HG02588 (cell line): ENCODE measurements at regions not wholly inside any gene's neighbourhood (a gene's known extent, or its start where the extent isn't known, plus 50 kb on each side); places are given as distances from the start of the nearest gene placed in this dataset.

Experiments used
- ATAC-seq: cut with Tn5 transposase; IDR thresholded peaks from one replicate; pipeline ENCODE4 v1.9.1; 2021; ENCODE audit warnings: mild to moderate bottlenecking, moderate library complexity; ENCODE audit not compliant: unreplicated experiment

GRCh38 chr18:27763341-27763740, 413.6 kb downstream of the CDH2 start:
- no peak for ATAC-seq

- no peak for ATAC-seq
Observed at GRCh38 chr18:27762054-27762453, 414.9 kb downstream of the CDH2 start.

GRCh38 chr18:27752944-27753343, 424.0 kb downstream of the CDH2 start:
- no peak for ATAC-seq

- ATAC-seq, result no peak
Observed at GRCh38 chr18:27750923-27751322, 426.0 kb downstream of the CDH2 start.

GRCh38 chr18:27750014-27750413, 426.9 kb downstream of the CDH2 start:
- no peak for ATAC-seq

DNA sequence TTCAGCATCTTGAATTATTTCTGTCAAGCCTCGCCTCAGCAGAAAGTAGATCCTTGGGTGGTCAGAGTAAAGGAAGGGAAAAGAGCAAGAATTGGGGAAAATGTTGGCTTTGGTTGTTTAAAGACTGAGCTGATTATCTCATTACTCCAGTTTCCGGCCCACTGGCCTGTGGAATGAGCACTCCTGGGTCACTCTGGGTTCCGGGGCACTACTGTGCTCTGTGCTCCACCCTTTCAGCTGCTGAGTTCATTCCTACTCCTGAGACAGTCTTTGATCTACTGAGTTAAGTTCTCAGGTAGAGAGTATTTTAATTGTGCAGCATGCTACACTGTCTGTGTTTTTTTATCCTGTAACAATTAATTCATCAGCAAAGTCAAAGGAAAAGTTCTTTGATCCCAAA, 427.7 kb downstream of the CDH2 start:
- no peak for ATAC-seq

- no peak for ATAC-seq
Observed at GRCh38 chr18:27746241-27746640, 430.7 kb downstream of the CDH2 start.

DNA sequence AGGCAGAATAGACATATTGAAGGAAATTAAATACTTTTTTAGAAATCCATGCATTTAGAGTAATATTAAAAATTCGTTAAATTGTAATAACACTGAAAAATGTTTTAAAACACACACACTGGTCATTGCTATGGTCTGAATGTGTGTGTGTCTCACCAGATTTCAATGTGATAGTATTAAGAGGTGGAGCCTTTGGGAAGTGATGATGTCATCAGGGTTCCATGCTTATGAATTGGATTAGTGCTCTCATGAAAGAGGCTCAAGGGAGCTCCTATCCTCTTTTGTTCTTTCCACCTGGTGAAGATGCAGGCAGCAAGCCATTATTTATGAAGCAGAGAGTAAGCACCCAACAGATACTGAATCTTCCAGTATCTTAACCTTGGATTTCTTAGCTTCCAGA, 441.8 kb downstream of the CDH2 start:
- no peak for ATAC-seq

DNA sequence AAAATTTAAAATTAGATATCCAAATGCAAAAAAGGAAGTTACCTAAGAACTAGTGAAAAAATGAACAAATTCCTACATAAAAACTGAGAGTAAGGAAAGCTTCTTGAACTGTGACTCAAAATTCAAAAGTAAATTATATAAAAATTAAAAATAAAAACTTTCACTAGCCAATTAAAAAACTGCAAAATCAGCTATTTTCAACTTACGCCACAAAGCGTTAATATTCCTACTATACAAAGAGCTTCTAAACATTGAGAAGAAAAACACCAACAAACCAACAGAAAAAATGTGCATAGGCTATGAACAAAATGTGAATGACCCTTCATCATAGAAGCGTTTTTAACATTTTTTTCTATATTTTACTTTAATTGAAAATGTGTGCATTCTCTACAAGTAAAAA, 445.7 kb downstream of the CDH2 start:
- ATAC-seq, result no peak

DNA sequence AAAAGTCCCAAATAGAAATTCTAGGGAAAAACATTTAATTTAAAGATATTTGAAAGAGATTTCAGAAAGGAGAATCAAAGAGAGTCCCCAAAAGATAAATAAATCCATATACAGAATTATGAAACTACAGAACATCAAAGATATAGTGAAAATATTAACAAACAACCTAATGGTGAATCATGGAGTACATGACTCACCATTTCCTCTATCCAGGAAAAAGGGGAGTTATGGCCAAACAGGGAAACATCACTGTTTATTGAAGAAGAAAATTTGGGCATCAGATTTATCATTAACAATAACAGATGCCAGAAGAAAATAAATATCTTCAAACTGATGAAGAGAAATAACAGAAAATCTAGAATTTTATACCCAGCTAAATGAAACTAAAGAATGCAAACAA, 448.3 kb downstream of the CDH2 start:
- no peak for ATAC-seq

DNA sequence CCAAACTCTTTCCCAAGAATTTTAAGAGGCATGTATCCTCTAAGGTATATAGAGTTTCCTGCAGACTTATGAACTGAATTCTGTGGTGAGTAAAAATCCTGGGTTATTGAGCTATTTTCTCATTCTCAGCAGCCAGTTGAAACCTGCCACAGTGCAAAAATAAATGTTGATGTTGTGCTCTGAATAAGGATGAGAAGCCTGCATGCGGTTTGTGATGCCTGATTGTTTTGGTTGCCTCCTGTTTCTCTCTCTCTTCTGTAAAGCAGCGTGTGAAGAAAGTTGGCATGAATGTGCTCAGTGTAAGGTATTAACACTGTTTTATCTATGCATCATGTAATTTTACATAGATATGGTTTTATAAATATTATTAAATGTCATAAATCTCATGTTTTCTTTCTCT, 452.6 kb downstream of the CDH2 start:
- ATAC-seq, result no peak

DNA sequence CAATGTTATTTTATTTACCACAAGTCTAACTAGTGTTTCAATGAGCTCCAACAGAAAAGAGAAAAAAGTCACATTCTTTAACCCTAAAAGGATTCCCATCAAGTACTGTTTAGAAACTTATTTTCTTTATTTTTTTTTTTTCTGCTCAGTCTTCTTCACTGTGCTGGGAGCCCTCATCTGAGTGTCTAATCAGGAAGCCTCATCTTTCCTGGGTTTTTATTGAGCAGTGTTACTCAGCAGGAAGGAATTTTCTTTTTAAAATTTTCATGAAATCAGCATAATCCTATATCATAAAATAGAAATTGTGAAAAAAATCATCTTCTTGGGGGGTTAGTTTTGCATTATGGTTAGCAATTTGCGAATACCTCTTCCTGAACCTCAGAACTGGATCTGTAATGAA, 453.8 kb downstream of the CDH2 start:
- no peak for ATAC-seq

GRCh38 chr18:27719680-27720079, 457.2 kb downstream of the CDH2 start:
- ATAC-seq, result no peak

- ATAC-seq, result no peak
Observed at GRCh38 chr18:27717816-27718215, 459.1 kb downstream of the CDH2 start.

- ATAC-seq, result no peak
Observed at GRCh38 chr18:27717250-27717649, 459.7 kb downstream of the CDH2 start.

DNA sequence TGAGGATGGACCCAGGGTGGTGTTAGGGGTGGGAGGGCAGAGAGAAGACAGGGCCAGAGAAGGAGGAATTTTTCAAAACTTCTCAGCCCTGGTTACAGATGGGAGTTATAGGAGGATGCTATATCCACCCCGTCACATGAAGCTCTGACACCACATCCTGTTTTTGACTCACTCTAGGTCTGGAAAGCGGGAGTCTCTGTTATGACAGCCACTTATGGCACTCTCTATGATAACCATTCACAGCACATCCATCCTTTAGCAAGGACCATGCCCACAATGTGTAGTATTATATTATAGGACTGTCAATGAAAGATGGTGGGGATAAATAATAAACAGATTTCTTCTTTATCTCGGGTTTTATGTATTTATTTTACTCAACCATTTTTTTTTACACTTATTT, 461.2 kb downstream of the CDH2 start:
- no peak for ATAC-seq

DNA sequence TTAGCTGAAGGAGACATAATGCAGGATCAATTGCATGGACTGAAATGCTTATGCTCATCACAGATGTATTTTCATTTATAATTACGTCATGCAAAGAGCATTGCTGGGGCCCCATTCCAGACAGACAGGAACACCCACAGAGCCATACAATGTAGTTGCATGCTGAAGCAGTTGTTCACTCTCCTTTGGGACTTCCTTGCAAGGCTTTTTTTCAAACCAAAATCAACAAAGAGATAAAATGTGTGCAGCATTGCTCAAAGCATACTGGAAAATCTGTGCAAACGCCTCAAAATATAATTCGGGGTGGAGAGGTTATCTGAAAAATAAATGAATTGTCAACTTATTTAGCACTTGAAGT, 463.2 kb downstream of the CDH2 start:
- ATAC-seq, result no peak

GRCh38 chr18:27713037-27713737, 463.7 kb downstream of the CDH2 start:
- no peak for ATAC-seq

DNA sequence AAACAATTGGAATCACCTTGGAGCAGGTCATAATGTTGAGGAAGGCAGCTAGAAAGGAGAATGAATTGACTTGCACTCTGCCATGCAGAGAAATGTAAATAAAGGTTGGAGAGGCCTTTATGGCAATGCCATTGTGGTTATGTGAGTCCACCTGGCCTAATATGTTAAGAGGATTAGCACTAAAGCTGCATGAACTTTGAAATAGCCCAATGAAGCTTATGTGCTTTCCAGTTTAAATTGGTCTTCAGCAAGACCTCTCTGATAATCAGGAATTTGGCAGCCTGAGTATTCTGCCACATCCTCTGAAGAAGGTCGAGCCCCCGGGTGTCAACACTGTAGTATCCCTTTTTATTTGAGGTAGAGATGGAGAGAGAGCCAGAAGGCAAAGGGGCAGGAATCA, 464.9 kb downstream of the CDH2 start:
- no peak for ATAC-seq

GRCh38 chr18:27711382-27711781, 465.5 kb downstream of the CDH2 start:
- no peak for ATAC-seq

DNA sequence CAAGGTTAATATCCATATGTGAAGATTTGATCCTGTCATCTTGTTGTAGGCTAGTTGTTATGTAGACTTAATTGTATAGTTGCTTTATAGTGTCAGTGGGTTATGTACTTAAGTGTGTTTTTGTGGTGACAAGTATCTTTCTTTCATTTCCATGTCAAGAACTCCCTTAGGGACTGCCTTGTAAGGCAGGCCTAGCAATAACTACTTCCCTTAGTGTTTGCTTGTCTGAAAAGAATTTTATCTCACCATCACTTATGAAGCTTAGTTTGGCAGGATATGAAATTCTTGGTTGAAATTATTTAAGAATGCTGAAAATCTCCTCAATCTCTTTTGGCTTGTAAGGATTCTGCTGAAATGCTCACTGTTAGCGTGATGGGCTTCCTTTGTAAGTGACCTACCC, 467.6 kb downstream of the CDH2 start:
- no peak for ATAC-seq

- ATAC-seq, result no peak
Observed at GRCh38 chr18:27707201-27707600, 469.7 kb downstream of the CDH2 start.

DNA sequence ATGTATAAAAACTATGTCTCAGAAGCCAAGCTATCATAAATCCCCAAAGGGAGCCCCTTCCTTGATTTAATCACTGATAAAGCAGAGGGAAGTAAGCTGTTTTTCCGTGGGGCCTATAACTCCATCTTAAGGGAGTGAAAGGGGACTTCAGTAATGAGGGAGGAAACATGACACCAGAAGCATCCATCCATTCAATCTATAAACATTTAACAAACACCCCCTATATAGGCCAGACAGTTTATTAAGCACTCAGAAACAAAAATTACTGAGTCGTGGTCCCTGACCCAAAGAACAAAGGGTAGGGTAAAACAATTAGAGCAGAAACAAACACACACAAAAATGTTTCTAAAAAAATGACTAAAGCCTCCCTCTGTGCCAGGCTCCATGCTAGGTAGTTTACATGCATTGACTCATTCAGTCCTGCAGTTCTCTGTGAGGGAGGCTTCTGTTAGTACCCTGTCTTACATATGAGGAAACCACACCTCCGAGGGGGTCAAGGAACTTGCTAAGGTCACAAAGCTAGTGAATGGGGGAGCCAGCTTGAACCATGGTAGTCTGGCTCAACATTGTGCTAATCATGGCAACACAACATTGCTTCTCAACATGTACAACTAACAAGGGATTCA, 472.1 kb downstream of the CDH2 start:
- no peak for ATAC-seq
